CMK (cell line): ENCODE measurements at regions not wholly inside any gene's neighbourhood (a gene's known extent, or its start where the extent isn't known, plus 50 kb on each side); places are given as distances from the start of the nearest gene placed in this dataset.

ENCODE experiments used
- DNase-seq: peaks from one replicate; pipeline ENCODE4 v3.0.0-alpha.2; 2010; ENCODE audit warnings: low read depth

GRCh38 chrX:38887222-38887621, 86.0 kb downstream of the MID1IP1 start:
- DNase-seq: no peak

- DNase-seq: no peak
Observed at GRCh38 chrX:38890326-38890725, 89.1 kb downstream of the MID1IP1 start.

- no peak for DNase-seq
Observed at GRCh38 chrX:38890963-38891362, 89.7 kb downstream of the MID1IP1 start.

- DNase-seq: no peak
Observed at GRCh38 chrX:38891641-38892413, 90.6 kb downstream of the MID1IP1 start.

GRCh38 chrX:38893441-38893840, 92.2 kb downstream of the MID1IP1 start:
- no peak for DNase-seq

- no peak for DNase-seq
Observed at GRCh38 chrX:38895775-38896174, 94.5 kb downstream of the MID1IP1 start.

- DNase-seq: no peak
Observed at GRCh38 chrX:38896724-38897298, 95.6 kb downstream of the MID1IP1 start.

- no peak for DNase-seq
Observed at GRCh38 chrX:38898261-38898660, 97.0 kb downstream of the MID1IP1 start.

- DNase-seq: no peak
Observed at GRCh38 chrX:38899650-38900049, 98.4 kb downstream of the MID1IP1 start.

- DNase-seq: no peak
Observed at GRCh38 chrX:38900719-38901118, 99.5 kb downstream of the MID1IP1 start.

- no peak for DNase-seq
Observed at GRCh38 chrX:38902972-38903492, 101.8 kb downstream of the MID1IP1 start.

GRCh38 chrX:38916801-38917200, 115.5 kb downstream of the MID1IP1 start:
- no peak for DNase-seq

GRCh38 chrX:38917954-38918353, 116.7 kb downstream of the MID1IP1 start:
- DNase-seq: no peak

GRCh38 chrX:38919202-38919601, 117.9 kb downstream of the MID1IP1 start:
- DNase-seq: no peak

GRCh38 chrX:38919853-38920528, 118.7 kb downstream of the MID1IP1 start:
- DNase-seq: no peak

- no peak for DNase-seq
Observed at GRCh38 chrX:38923451-38923969, 122.3 kb downstream of the MID1IP1 start.

GRCh38 chrX:38927592-38927991, 126.3 kb downstream of the MID1IP1 start:
- DNase-seq: no peak

GRCh38 chrX:38929966-38930421, 128.7 kb downstream of the MID1IP1 start:
- DNase-seq: no peak

- no peak for DNase-seq
Observed at GRCh38 chrX:38930474-38930873, 129.2 kb downstream of the MID1IP1 start.

GRCh38 chrX:38935561-38935960, 134.3 kb downstream of the MID1IP1 start:
- DNase-seq: no peak

- DNase-seq: no peak
Observed at GRCh38 chrX:38937400-38937799, 136.1 kb downstream of the MID1IP1 start.

- DNase-seq: no peak
Observed at GRCh38 chrX:38937926-38938325, 136.7 kb downstream of the MID1IP1 start.

GRCh38 chrX:38939067-38939466, 137.8 kb downstream of the MID1IP1 start:
- DNase-seq: no peak
